BLaER1 (cell line): ENCODE measurements at regions not wholly inside any gene's neighbourhood (a gene's known extent, or its start where the extent isn't known, plus 50 kb on each side); places are given as distances from the start of the nearest gene placed in this dataset.

Source experiments
- H3K27ac ChIP-seq: shearing (Covaris generic); formaldehyde crosslinking; 2 replicates; pipeline ENCODE4 v1.8.1; 2022
- H3K27me3 ChIP-seq: shearing (Covaris generic); formaldehyde crosslinking; 2 replicates; pipeline ENCODE4 v1.8.1; 2022
- H3K36me3 ChIP-seq: shearing (Covaris generic); formaldehyde crosslinking; 2 replicates; pipeline ENCODE4 v1.8.1; 2022
- H3K4me1 ChIP-seq: shearing (Covaris generic); formaldehyde crosslinking; 2 replicates; pipeline ENCODE4 v1.8.1; 2022
- H3K4me2 ChIP-seq: shearing (Covaris generic); formaldehyde crosslinking; 2 replicates; pipeline ENCODE4 v1.8.1; 2022
- H3K4me3 ChIP-seq: shearing (Covaris generic); formaldehyde crosslinking; 2 replicates; pipeline ENCODE4 v1.8.1; 2022
- H3K9ac ChIP-seq: shearing (Covaris generic); formaldehyde crosslinking; 2 replicates; pipeline ENCODE4 v1.8.1; 2022
- H3K9me3 ChIP-seq: shearing (Covaris generic); formaldehyde crosslinking; 2 replicates; pipeline ENCODE4 v1.8.1; 2022
- H4K20me1 ChIP-seq: shearing (Covaris generic); formaldehyde crosslinking; 2 replicates; pipeline ENCODE4 v1.8.1; 2022
- Cebpa-rat ChIP-seq: shearing (Covaris generic); IDR thresholded peaks from 2 replicates; pipeline ENCODE4 v1.8.1; 2022

GRCh38 chr17:72250206-72250605, 129.4 kb downstream of the SOX9 start:
- H3K36me3 ChIP-seq: no peaks in the 10 kb centered on the region
- H3K27me3 ChIP-seq: no peaks in the 10 kb centered on the region
- TF ChIP-seq Cebpa-rat: no peak
- H3K27ac ChIP-seq: no peak overlapping the region
- H3K9me3 ChIP-seq: no peaks in the 10 kb centered on the region
- no peaks in the 10 kb centered on the region for H4K20me1 ChIP-seq
- no peak overlapping the region for H3K4me2 ChIP-seq
- H3K9ac ChIP-seq: no peak overlapping the region
- no peaks in the 10 kb centered on the region for H3K4me1 ChIP-seq
- no peak overlapping the region for H3K4me3 ChIP-seq

GRCh38 chr17:72253597-72253996, 132.8 kb downstream of the SOX9 start:
- Histone ChIP-seq H3K4me1 (no peaks in the 10 kb centered on the region), H3K36me3 (no peaks in the 10 kb centered on the region), H3K27me3 (no peaks in the 10 kb centered on the region), H3K27ac (no peak overlapping the region), H3K9ac (no peak overlapping the region), H3K4me2 (no peak overlapping the region), H3K4me3 (no peak overlapping the region), H4K20me1 (no peaks in the 10 kb centered on the region), H3K9me3 (no peaks in the 10 kb centered on the region)
- TF ChIP-seq Cebpa-rat: no peak

GRCh38 chr17:72254808-72255449, 134.1 kb downstream of the SOX9 start:
- H3K9me3 ChIP-seq: no peaks in the 10 kb centered on the region
- no peak overlapping the region for H3K4me2 ChIP-seq
- no peak overlapping the region for H3K4me3 ChIP-seq
- no peaks in the 10 kb centered on the region for H4K20me1 ChIP-seq
- H3K27ac ChIP-seq: no peak overlapping the region
- TF ChIP-seq Cebpa-rat: no peak
- no peak overlapping the region for H3K9ac ChIP-seq
- H3K27me3 ChIP-seq: no peaks in the 10 kb centered on the region
- H3K4me1 ChIP-seq: no peaks in the 10 kb centered on the region
- no peaks in the 10 kb centered on the region for H3K36me3 ChIP-seq

- Histone ChIP-seq H3K9ac (no peak overlapping the region), H3K4me1 (no peaks in the 10 kb centered on the region), H3K27me3 (no peaks in the 10 kb centered on the region), H3K36me3 (no peaks in the 10 kb centered on the region), H3K4me2 (no peak overlapping the region), H4K20me1 (no peaks in the 10 kb centered on the region), H3K9me3 (no peaks in the 10 kb centered on the region), H3K4me3 (no peak overlapping the region), H3K27ac (no peak overlapping the region)
- no peak for TF ChIP-seq Cebpa-rat
Measured at GRCh38 chr17:72255481-72255880, 134.7 kb downstream of the SOX9 start.

- no peaks in the 10 kb centered on the region for H3K36me3 ChIP-seq
- H3K4me1 ChIP-seq: no peaks in the 10 kb centered on the region
- no peak overlapping the region for H3K4me2 ChIP-seq
- no peaks in the 10 kb centered on the region for H3K27me3 ChIP-seq
- no peak overlapping the region for H3K9ac ChIP-seq
- no peak overlapping the region for H3K27ac ChIP-seq
- no peak for TF ChIP-seq Cebpa-rat
- H3K9me3 ChIP-seq: peaks cover 3% of the 10 kb centered on the region; the same call in 1 of the 2 replicates
- H3K4me3 ChIP-seq: no peak overlapping the region
- H4K20me1 ChIP-seq: no peaks in the 10 kb centered on the region
Measured at GRCh38 chr17:72258711-72259110, 137.9 kb downstream of the SOX9 start.

- peaks cover 3% of the 10 kb centered on the region; the same call in 1 of the 2 replicates for H3K9me3 ChIP-seq
- no peak for TF ChIP-seq Cebpa-rat
- H3K4me2 ChIP-seq: no peak overlapping the region
- H3K27me3 ChIP-seq: no peaks in the 10 kb centered on the region
- H3K4me1 ChIP-seq: no peaks in the 10 kb centered on the region
- no peaks in the 10 kb centered on the region for H4K20me1 ChIP-seq
- H3K36me3 ChIP-seq: no peaks in the 10 kb centered on the region
- no peak overlapping the region for H3K4me3 ChIP-seq
- H3K9ac ChIP-seq: no peak overlapping the region
- H3K27ac ChIP-seq: no peak overlapping the region
Measured at GRCh38 chr17:72259922-72260321, 139.1 kb downstream of the SOX9 start.

- Histone ChIP-seq H3K27me3 (no peaks in the 10 kb centered on the region), H3K36me3 (no peaks in the 10 kb centered on the region)
- TF ChIP-seq Cebpa-rat: no peak
Measured at GRCh38 chr17:72262766-72263165, 141.9 kb downstream of the SOX9 start.

GRCh38 chr17:72264682-72265405, 144.0 kb downstream of the SOX9 start:
- no peaks in the 10 kb centered on the region for H3K27me3 ChIP-seq
- no peaks in the 10 kb centered on the region for H4K20me1 ChIP-seq
- H3K9ac ChIP-seq: no peak overlapping the region
- H3K4me2 ChIP-seq: no peak overlapping the region
- no peaks in the 10 kb centered on the region for H3K4me1 ChIP-seq
- no peak overlapping the region for H3K27ac ChIP-seq
- peaks cover 3% of the 10 kb centered on the region; the same call in 1 of the 2 replicates for H3K9me3 ChIP-seq
- no peak for TF ChIP-seq Cebpa-rat
- H3K4me3 ChIP-seq: no peak overlapping the region
- H3K36me3 ChIP-seq: no peaks in the 10 kb centered on the region

More at GRCh38 chr17:72262766-72263165, 141.9 kb downstream of the SOX9 start:
- peaks cover 3% of the 10 kb centered on the region; the same call in 1 of the 2 replicates for H3K9me3 ChIP-seq
- H3K4me1 ChIP-seq: no peaks in the 10 kb centered on the region
- H4K20me1 ChIP-seq: no peaks in the 10 kb centered on the region
- H3K4me3 ChIP-seq: no peak overlapping the region
- no peak overlapping the region for H3K27ac ChIP-seq
- H3K4me2 ChIP-seq: no peak overlapping the region
- H3K9ac ChIP-seq: no peak overlapping the region

- no peaks in the 10 kb centered on the region for H3K36me3 ChIP-seq
- H3K4me3 ChIP-seq: no peak overlapping the region
- TF ChIP-seq Cebpa-rat: no peak
- H3K9ac ChIP-seq: no peak overlapping the region
- H3K27ac ChIP-seq: no peak overlapping the region
- H3K4me2 ChIP-seq: no peak overlapping the region
- no peaks in the 10 kb centered on the region for H4K20me1 ChIP-seq
- no peaks in the 10 kb centered on the region for H3K27me3 ChIP-seq
- H3K9me3 ChIP-seq: peaks cover 3% of the 10 kb centered on the region; the same call in 1 of the 2 replicates
- no peaks in the 10 kb centered on the region for H3K4me1 ChIP-seq
Measured at GRCh38 chr17:72266112-72266775, 145.4 kb downstream of the SOX9 start.

GRCh38 chr17:72267601-72268000, 146.8 kb downstream of the SOX9 start:
- Histone ChIP-seq H3K9me3 (peaks cover 3% of the 10 kb centered on the region; the same call in 1 of the 2 replicates), H3K36me3 (no peaks in the 10 kb centered on the region), H3K4me1 (no peaks in the 10 kb centered on the region), H4K20me1 (no peaks in the 10 kb centered on the region), H3K4me2 (no peak overlapping the region), H3K4me3 (no peak overlapping the region), H3K27me3 (no peaks in the 10 kb centered on the region), H3K9ac (no peak overlapping the region), H3K27ac (no peak overlapping the region)
- TF ChIP-seq Cebpa-rat: no peak
